GM19452 (cell line): ENCODE measurements at regions not wholly inside any gene's neighbourhood (a gene's known extent, or its start where the extent isn't known, plus 50 kb on each side); places are given as distances from the start of the nearest gene placed in this dataset.
"Not testable (repeated sequence)": the region's sequence is repeated elsewhere in the genome, so short reads cannot be mapped to it uniquely, and the experiment has no call there.

Experiments used
- ATAC-seq: cut with Tn5 transposase; IDR thresholded peaks from one replicate; pipeline ENCODE4 v1.9.1; 2021; ENCODE audit not compliant: unreplicated experiment

DNA sequence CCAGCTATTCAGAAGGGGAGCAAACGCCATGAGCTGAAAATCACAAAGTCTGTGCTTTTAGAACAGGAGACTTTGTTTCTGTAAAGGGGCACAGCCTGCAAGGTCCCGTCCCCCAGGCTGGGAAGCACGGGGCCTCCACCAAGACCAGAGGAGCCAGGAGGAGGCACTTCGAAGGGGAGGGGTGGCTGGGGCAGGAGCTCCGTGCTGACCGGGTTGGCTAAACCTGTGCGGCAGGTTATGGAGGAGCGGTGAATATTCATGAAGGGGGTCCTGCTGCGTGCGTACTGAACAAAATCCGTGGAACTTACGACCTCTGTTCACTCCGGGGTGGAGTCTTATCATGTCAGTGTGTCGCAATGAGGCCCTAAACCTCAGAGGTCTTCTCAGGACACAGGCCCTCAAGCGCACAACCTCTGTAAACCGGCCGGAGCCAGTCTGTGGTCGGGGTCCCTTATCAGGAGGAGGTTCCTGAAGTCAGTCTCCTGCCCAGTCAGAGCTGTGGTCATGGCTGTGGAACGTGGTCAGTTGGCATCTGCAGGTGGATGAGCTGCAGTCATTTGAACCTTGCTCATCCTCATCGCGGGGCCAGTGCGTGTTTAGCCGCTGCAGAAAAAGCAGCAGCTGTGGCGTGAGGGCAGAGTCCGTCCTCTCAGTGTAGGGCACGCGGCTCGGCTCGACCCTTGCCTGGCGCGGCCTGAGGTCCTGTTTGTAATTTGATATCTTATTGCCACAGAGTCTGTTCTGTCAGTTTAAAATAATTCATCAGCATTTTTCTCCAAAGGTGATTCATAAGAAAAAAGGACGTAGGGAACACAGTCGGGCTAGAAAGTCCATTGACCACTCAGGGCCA lies 5507.7 kb upstream of the TPTE start:
- ATAC-seq, result not testable (repeated sequence)

DNA sequence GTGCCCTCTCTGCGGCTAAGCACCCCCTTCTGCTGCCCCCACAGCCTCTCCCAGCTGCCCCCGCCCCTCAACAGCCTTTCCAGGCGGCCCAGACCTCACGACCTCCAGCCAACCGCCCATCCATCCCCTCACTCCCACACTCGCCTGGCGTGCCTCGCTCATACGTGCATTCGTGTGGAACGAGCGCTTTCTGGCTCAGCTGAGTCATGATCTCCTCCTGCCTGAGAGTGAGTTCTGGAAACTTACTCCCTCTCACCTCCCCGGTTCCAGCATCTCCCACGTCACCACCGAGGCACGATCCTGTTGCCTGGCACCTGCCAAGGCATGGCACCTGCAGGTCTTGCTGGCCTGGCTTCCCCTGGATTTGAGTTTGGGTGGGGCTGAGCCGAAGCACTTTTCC lies 5506.2 kb upstream of the TPTE start:
- ATAC-seq, result not testable (repeated sequence)

DNA sequence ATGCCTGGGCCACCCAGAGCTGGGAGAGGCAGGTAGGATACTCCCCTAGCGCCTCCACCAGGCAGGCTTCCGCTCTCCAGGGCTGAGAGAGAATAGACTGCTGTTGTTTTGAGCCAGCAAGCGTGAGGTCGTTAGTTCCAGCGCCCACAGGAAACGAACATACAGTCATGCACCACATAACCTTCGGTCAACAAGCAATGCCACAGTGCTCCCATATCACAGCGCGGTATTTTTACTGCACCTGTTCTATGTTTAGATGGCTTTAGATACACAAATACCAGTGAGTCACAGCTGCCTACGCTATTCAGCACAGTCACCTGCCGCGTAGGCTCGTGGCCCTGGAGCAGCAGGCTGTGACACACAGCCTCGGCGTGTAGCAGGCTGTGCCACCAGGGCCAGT lies 5502.3 kb upstream of the TPTE start:
- peak; percentile 53 for ATAC-seq

DNA sequence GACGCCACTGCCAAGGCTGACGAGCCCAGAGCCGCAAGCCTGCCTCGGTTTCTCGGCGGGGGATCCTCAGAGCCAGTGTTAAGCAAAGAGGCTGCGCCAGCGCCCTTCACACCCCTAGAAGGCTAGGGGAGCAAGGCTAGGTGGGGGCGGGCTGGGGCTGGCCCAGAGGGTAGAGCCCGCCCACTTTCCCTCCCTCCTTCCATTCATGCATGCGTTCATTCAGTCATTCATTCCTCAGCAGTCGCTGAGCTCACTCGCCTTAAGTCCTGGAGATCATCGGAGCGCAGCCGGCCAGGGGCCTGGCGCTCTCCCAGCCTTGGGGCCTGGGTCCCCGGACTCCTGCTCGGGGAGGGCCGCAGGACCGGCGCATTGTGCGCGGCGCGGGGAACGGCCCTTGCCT lies 5499.6 kb upstream of the TPTE start:
- peak; percentile 48 for ATAC-seq

DNA sequence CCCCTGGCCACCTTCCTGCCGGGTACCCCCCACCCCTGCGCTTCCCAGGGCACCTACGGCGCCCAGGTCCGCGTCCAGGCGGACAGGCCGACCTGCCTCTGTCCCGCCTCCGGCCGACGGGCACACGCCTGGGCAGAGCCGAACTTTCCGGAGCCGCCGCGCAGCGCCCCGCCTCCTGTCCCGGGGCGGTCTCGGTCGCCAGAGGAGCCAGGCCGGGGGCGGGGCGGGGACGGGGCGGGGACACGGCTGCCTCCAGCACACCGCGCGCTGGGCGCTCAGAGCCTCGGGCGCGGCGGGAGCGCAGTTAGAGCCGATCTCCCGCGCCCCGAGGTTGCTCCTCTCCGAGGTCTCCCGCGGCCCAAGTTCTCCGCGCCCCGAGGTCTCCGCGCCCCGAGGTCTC lies 5499.1 kb upstream of the TPTE start:
- peak; percentile 49 for ATAC-seq

DNA sequence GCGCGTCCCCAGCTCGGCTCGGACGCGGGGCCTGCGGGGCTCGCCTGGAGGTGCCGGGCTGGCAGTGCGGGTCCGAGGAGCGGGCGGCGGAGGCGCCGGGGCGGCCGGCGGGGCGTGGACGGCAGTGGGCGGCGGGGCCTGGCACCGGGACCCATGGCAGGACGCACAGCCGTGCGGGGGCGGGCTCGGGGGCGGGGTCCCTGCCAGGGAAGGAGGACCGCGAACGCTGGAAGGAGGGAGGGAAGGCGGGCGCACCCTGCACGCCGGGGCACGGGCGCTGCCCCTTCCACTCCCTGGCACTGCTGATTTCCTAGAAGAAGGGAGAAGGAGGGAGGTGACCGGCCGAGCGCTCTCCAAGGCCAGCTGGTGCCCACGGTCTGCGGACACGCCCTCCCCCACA lies 5498.6 kb upstream of the TPTE start:
- not testable (repeated sequence) for ATAC-seq

DNA sequence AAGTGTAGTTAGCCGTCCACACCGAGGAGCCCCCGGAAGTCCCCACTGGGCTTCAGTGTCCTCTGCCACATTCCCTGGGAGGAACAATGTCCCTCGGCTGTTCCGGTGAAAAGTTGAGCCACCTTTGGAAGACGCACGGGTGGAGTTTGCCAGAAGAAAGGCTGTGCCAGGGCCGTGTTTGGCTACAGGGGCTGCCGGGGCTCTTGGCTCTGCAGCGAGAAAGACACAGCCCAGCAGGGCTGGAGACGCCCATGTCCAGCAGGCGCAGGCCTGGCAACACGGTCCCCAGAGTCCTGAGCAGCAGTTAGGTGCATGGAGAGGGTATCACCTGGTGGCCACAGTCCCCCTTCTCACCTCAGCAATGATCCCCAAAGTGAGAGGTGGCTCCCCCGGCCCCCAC lies 5486.2 kb upstream of the TPTE start:
- ATAC-seq, result not testable (repeated sequence)

DNA sequence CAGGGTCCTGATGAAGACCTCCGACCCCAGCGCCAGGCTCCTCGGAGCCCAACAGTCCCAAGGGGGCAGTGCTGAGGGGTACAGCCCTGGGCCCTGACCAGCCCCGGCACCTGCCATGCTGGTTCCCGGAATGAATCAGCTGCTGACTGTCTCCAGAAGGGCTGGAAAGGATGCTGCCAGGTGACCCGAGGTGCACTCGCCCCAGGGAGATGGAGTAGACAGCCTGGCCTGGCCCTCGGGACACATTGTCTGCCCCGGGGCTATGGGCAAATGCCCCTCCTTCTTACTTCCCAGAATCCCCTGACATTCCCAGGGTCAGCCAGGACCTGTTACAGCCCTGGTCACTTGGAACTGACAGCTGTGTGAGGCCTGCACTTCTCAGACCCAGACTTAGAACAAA lies 5485.8 kb upstream of the TPTE start:
- not testable (repeated sequence) for ATAC-seq

DNA sequence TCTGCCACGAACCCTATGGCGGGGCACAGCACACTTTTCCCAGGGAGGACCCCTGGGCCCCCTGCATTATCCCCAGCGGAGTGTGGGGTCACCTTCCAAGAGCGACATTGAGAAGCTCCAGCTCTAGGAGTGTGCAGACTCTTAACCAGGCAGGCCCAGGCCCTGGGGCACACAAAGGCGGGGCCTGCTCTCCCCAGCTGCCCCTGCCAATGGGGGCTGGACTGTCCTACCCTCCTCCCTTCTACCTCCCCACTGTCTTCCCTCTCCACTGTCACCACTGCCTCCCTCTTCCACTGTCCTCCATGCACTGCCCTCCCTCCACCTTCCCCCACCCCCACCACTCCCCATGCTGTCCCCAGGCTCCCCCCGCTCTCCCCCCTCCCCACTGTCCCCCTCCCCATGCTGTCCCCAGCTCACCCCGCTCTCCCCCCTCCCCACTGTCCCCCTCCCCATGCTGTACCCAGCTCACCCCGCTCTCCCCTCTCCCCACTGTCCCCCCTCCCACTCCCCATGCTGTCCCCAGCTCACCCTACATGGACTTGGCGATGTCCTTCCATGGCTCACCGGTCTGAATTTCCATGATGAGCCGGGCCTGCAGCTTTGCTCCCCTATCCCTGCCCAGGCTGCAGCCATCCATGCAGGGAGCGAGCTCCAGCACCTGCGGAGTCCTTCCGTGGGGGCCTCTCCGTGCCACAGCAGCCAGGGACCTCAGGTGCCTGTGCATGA lies 5483.6 kb upstream of the TPTE start:
- not testable (repeated sequence) for ATAC-seq

DNA sequence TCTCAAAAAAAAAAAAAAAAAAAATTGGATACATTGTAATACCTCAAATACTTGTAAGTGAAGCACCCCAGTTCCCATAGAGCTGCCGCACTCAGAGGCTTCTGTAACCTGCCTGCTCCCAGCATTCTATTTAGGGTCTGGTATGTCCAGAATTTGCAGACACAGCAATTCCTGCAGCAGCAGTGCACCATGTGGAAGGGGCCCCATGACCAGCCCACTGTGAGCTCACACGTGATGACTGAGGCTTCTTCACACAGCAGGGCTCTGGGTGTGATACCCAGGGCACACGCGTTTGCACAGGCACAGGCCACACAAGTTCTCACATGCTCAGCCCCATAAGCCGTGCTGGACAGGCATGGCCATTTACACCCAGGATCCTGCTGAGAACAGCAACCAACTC lies 5481.5 kb upstream of the TPTE start:
- ATAC-seq, result not testable (repeated sequence)

DNA sequence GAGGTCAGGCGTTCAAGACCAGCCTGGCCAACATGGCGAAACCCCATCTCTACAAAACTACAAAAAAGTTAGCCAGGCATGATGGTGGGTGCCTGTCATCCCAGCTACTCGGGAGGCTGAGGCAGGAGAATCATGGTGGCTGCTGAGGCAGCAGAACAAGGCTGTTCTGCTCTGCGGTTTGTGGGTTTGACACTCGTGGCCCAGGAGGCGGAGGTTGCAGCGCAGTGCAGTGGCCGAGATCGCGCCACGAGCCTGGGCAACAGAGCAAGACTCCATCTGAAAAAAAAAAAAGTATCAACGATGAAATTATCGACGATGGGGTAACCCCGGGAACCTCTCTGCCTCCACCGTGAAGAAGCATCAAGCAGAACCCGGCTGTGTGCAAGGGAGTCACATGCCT lies 5478.8 kb upstream of the TPTE start:
- ATAC-seq, result not testable (repeated sequence)

DNA sequence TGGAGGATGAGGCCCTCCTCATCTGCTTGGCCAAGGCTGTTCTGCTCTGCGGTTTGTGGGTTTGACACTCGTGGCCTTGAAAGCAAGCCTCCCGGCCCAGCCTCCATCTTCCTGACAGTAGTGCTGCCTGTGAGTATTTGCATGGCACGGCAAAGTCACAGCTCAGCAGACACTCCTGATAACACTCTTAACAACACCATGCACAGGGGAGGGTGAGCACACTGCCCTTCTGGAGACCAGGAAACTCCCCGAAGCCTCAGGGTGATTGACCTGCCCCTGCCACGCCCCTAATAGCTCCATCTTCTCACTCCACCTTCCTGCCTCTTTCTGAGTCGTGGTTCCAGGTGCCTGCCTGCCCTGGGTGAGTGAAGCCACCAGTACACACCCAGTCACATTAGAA lies 5476.6 kb upstream of the TPTE start:
- not testable (repeated sequence) for ATAC-seq

DNA sequence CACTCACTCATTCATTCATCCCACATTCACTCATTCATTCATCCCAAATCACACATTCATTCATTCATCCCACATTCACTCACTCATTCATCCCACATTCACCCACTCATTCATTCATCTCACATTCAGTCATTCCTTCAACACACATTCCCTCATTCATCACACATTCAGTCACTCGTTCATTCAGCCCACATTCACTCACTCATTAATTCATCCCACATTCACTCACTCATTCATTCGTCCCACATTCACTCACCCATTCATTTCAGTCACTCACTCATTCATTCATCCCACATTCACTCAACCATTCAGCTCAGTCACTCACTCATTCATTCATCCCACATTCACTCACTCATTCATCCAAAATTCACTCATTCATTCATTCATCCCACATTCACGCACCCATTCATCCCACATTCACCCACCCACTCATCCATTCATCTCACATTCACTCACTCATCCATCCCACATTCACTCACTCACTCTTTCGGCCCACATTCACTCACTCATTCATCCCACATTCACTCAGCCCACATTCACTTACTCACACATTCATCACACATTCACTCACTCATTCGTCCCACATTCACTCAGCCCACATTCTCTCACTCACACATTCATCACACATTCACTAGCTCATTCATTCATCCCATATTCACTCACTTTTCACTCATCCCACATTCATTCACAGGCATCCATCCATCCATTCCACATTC lies 5469.9 kb upstream of the TPTE start:
- ATAC-seq, result not testable (repeated sequence)

DNA sequence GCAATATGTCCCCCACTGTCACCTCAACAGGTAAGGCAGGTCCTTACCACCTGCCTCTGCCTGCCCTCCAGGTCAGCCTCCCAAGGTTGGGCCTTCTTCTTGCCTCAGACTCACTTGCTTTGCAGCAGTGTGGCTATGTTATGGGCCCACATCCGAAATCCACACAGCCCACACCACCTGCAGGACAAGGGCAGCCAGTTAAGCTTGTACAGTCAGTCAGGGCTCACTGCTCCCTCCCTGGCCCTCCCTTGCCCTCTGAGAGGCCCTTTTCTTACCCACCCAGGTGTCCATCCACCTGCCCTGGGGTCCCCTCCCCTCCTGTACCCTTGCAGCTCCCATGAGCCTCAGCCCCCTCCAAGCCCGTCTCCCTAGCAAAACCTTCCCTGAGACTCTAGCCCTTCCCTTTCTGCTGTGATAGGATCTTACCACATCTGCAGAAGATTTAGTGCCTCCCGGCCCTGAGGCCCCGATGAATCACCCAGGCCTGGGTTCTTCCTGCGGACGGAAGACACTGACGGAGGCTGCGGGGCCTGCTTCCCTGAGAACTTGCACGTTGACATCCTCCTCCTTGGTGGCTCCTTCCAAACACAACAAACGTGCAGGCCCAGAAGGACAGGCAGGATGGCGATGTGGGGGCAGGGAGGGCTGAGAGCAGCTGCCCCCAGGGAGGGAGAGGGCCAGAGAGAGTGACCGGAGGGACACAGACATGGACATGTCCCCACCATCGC lies 5466.2 kb upstream of the TPTE start:
- ATAC-seq, result not testable (repeated sequence)

DNA sequence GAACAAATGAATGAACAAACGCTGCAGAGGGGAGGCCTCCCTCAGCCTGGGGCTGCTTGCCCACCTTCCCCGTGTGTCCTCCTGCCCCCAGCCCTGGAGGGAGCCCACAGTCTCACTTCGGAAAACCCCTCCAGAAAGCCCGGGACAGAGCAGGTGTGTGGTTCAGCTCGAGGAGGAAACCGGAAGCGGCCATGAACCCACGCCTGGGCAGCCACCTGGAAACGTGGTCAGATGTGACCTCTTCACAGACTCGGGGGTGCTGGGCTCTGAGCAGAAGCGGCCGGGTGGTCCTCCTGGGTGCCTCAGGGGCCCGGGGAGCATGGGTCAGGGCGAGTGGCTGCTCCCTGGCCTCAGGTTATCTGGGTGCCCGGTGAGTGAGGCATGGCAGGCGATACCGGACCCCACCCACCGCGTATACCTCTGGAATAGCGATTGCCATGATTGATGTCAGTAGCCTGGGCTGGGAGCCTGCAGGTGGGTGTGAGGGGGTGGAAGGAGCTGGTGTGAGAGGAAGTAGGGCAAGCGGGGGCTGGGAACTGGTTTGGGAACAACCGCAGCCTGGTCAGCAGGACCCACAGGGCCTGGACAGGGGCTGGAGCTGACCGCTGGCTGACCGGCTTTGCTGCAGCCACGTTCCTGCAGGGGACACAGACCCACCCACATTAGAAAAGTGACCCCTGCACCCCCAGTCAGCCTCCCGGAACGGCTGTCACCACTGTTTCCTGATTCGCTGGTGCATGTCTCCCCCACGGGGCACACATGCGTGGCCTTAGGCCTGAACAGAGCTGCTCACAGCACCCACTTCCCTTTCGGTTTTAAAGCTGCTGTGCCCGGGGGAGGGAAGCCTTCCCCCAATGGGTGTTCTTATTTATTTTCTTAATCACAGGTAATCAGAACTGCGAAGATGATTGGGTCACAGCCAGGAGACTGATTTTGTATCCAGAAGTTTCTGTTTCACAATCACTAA lies 5465.1 kb upstream of the TPTE start:
- ATAC-seq, result not testable (repeated sequence)

DNA sequence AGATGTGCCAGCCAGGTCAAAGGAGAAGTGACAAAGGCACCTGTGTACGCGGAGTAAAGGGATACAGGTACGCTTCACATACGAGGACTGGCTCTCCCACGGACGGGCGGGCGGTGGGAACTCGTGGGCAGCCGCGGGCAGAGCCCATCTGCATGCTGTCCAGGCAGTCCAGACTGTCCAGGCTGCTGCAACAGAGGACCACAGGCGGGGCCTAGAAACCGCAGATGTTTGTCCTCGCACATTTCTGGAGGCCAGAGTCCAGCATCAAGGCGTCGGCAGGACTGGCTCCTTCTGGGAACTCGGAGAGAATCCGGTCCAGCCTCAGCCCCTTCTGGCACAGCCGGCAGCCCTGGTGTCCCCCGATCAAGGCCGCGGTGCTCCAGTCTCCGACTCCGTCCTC lies 5464.3 kb upstream of the TPTE start:
- ATAC-seq, result not testable (repeated sequence)

DNA sequence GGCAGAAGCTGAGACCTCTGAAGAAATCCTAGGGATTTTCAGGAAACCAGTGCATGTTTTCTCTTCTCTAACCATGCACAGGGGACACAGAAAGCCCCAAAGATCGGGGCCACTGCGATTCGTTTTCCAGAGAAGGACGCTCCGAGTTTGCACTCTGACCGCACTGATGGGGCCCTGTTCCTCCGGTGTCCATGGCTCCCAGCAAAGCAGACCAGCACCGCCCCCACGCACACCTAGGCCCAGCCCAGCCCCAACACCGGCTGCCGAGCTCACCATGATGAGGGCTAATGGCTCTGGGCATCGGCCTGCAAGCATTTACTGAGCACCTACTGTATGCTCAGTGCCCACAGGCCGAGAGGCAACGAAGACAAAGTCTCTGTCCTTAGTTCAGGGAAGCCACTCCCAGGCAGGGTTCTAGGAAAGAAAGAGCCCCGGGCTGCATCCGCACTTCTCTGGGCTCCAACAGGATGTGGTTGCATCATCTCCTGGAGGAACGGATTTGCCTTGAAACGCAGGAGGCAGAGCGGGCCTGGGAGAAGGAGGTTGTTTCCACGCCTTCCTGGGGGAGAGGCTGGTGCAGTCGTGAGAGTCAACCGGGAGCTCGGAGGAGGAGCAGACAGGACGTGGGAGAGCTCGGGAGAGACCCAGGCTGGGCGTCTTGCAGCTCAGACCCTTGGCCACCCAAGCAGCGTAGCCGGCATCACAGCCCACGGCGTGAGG lies 5460.9 kb upstream of the TPTE start:
- not testable (repeated sequence) for ATAC-seq

DNA sequence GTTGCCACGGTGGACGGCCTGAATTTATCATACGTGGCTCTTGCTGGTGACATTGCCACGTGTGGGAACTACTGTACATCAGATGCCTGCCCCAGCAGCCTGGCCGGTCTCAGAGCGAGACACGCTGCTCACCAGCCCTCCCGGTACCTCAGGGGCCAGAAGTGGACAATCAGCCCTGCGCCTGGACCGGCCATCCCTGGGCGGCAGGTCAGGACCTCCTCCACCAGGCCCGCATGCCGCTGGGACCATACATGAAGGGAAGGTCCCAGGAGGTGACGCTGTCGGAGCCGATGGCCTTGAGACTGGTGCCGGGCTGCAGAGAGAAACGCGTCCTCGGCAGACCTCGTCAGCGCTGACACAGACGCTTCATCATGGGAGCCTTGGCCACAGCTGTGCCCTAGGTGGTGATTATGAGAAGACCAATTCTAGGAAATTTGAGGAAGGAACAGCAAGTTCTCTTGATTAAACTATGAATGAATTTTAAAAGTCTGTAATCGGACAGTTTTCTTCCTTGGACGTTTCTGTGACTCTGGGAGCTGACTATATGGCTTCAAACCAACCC lies 5456.7 kb upstream of the TPTE start:
- ATAC-seq, result not testable (repeated sequence)
